PC-9 (cell line): ENCODE measurements at regions not wholly inside any gene's neighbourhood (a gene's known extent, or its start where the extent isn't known, plus 50 kb on each side); places are given as distances from the start of the nearest gene placed in this dataset.

Experiments
- BruUV-seq: library from RNA; stranded (reverse); fragments of 400-500 nt; replicated peaks from 2 replicates; lab custom pipeline; 2021; lab: Mats Ljungman, UMichigan
- CTCF ChIA-PET: fragments of 300-600 bp; sonication (Branson Sonifier 250); formaldehyde crosslinking; loops from one replicate; lab custom pipeline; 2022; ENCODE audit warnings: antibody characterized with exemption; lab: Charles Lee
- POLR2A ChIA-PET: fragments of 300-600 bp; sonication (Branson Sonifier 250); formaldehyde crosslinking; loops from one replicate; lab custom pipeline; 2022; ENCODE audit warnings: antibody characterized with exemption; ENCODE audit not compliant: unreplicated experiment; lab: Charles Lee
- DNase-seq, 2 experiments: peaks; one replicate each; pipeline versions ENCODE4 v3.0.0 to v3.0.0-alpha.2; 2015 to 2022; ENCODE audit warnings: mixed read lengths in 1 of 2
- H2AFZ ChIP-seq: fragments of 200-600 bp; sonication (generic); 2 replicates; pipeline ENCODE4 v1.8.1; 2017; ENCODE audit warnings: antibody characterized with exemption
- H3F3A ChIP-seq: fragments of 200-600 bp; sonication (generic); 2 replicates; pipeline ENCODE4 v1.8.1; 2017; ENCODE audit warnings: antibody characterized with exemption, mild to moderate bottlenecking, low read depth; ENCODE audit not compliant: insufficient read depth
- H3K27ac ChIP-seq: fragments of 200-600 bp; sonication (generic); 2 replicates; pipeline ENCODE4 v1.6.1; 2016; ENCODE audit warnings: mixed run types
- H3K27me3 ChIP-seq: fragments of 200-600 bp; sonication (generic); 2 replicates; pipeline ENCODE4 v1.6.1; 2016; ENCODE audit warnings: low read depth, mixed run types; ENCODE audit not compliant: insufficient read depth
- H3K36me3 ChIP-seq: fragments of 200-600 bp; sonication (generic); 2 replicates; pipeline ENCODE4 v1.6.1; 2016; ENCODE audit warnings: low read depth, mixed run types
- H3K4me1 ChIP-seq: fragments of 200-600 bp; sonication (generic); replicated peaks from 2 replicates; pipeline ENCODE4 v1.6.1; 2016; ENCODE audit warnings: mixed run types; ENCODE audit not compliant: insufficient read depth
- H3K4me2 ChIP-seq: fragments of 200-600 bp; sonication (generic); 2 replicates; pipeline ENCODE4 v1.6.1; 2017; ENCODE audit warnings: mixed run types
- H3K4me3 ChIP-seq: fragments of 200-600 bp; sonication (generic); 2 replicates; pipeline ENCODE4 v1.6.1; 2016; ENCODE audit warnings: mixed run types
- H3K79me2 ChIP-seq: fragments of 200-600 bp; sonication (generic); 2 replicates; pipeline ENCODE4 v1.6.1; 2017; ENCODE audit warnings: low read depth, mixed run types
- H3K9me2 ChIP-seq: fragments of 200-600 bp; sonication (generic); 2 replicates; pipeline ENCODE4 v1.8.1; 2017; ENCODE audit warnings: mild to moderate bottlenecking; ENCODE audit not compliant: insufficient read depth
- H3K9me3 ChIP-seq: fragments of 200-600 bp; sonication (generic); 2 replicates; pipeline ENCODE4 v1.8.1; 2016; ENCODE audit warnings: low read depth; ENCODE audit not compliant: insufficient read depth
- H4K20me1 ChIP-seq: fragments of 200-600 bp; sonication (generic); 2 replicates; pipeline ENCODE4 v1.8.1; 2017; ENCODE audit not compliant: insufficient read depth
- CTCF ChIP-seq: fragments of 200-600 bp; sonication (generic); conservative IDR thresholded peaks from 2 replicates; pipeline ENCODE4 v1.6.1; 2017; ENCODE audit warnings: mixed run types, antibody characterized with exemption, mild to moderate bottlenecking, moderate library complexity
- EZH2 ChIP-seq: fragments of 200-600 bp; sonication (generic); IDR thresholded peaks from 2 replicates; pipeline ENCODE4 v1.8.0; 2017; ENCODE audit warnings: antibody characterized with exemption, low read depth
- intact Hi-C: fragments of 100-400 bp; cut with micrococcal nuclease; formaldehyde crosslinking; loops from one replicate; pipeline ENCODE4 v1.10.0; 2022; ENCODE audit not compliant: unreplicated experiment

GRCh38 chr5:175220549-175220948 lies 223.4 kb downstream of the DRD1 start:
- no TSS peak for BruUV-seq

GRCh38 chr5:175219366-175219765 lies 224.6 kb downstream of the DRD1 start:
- H3K27ac ChIP-seq, result no peak overlapping the region
- no peak for DNase-seq
- H3K9me3 ChIP-seq, result no peaks in the 10 kb centered on the region
- H3K27me3 ChIP-seq, result peaks cover 56% of the 10 kb centered on the region
- ChIA-PET CTCF (no interaction called here), POLR2A (no interaction called here)
- BruUV-seq, result no TSS peak
- no peaks in the 10 kb centered on the region for H3K9me2 ChIP-seq
- no peaks in the 10 kb centered on the region for H3K4me1 ChIP-seq
- no peaks in the 10 kb centered on the region for H3K79me2 ChIP-seq
- intact Hi-C loops, result no loop called here
- H4K20me1 ChIP-seq, result no peaks in the 10 kb centered on the region
- TF ChIP-seq EZH2 (no peak), CTCF (no peak)
- H3K36me3 ChIP-seq, result no peaks in the 10 kb centered on the region
- no peak overlapping the region for H2AFZ ChIP-seq
- no peak overlapping the region for H3K4me3 ChIP-seq
- no peak overlapping the region for H3K4me2 ChIP-seq
- H3F3A ChIP-seq, result no peaks in the 10 kb centered on the region

More at GRCh38 chr5:175220549-175220948, 223.4 kb downstream of the DRD1 start:
- Histone ChIP-seq H3K27ac (no peak overlapping the region), H3K27me3 (peaks cover 48% of the 10 kb centered on the region), H3K4me3 (no peak overlapping the region), H3K4me1 (no peaks in the 10 kb centered on the region), H3K9me3 (no peaks in the 10 kb centered on the region), H3F3A (no peaks in the 10 kb centered on the region), H3K4me2 (no peak overlapping the region), H3K36me3 (no peaks in the 10 kb centered on the region), H3K9me2 (no peaks in the 10 kb centered on the region), H2AFZ (no peak overlapping the region), H4K20me1 (no peaks in the 10 kb centered on the region), H3K79me2 (no peaks in the 10 kb centered on the region)
- intact Hi-C loops, result no loop called here
- ChIA-PET CTCF (no interaction called here), POLR2A (no interaction called here)
- DNase-seq, result no peak
- TF ChIP-seq CTCF (no peak), EZH2 (no peak)

GRCh38 chr5:175216991-175217390 lies 227.0 kb downstream of the DRD1 start:
- Histone ChIP-seq H3K27ac (no peak overlapping the region), H3K36me3 (no peaks in the 10 kb centered on the region), H3K4me3 (no peak overlapping the region), H3K79me2 (no peaks in the 10 kb centered on the region), H3K27me3 (peaks cover 61% of the 10 kb centered on the region), H3K9me2 (no peaks in the 10 kb centered on the region), H3K4me1 (no peaks in the 10 kb centered on the region), H3F3A (no peaks in the 10 kb centered on the region), H3K9me3 (no peaks in the 10 kb centered on the region), H4K20me1 (no peaks in the 10 kb centered on the region), H2AFZ (no peak overlapping the region), H3K4me2 (no peak overlapping the region)
- no peak for TF ChIP-seq CTCF
- TF ChIP-seq EZH2, result no peak
- ChIA-PET POLR2A (no interaction called here), CTCF (no interaction called here)
- no TSS peak for BruUV-seq
- DNase-seq, result peak in 1 of 2 experiments; percentile 48
- intact Hi-C loops, result no loop called here
